Endothelial cell of umbilical vein (primary cell): ENCODE measurements at regions not wholly inside any gene's neighbourhood (a gene's known extent, or its start where the extent isn't known, plus 50 kb on each side); places are given as distances from the start of the nearest gene placed in this dataset.

Source experiments
- BruUV-seq: library from RNA; stranded (reverse); fragments of 400-500 nt; replicated peaks from 2 replicates; lab custom pipeline; 2021; lab: Mats Ljungman, UMichigan
- CTCF ChIA-PET: fragments of 300-600, 350-600 bp; sonication (Branson Sonifier 250); formaldehyde crosslinking; loops from one replicate; lab custom pipeline; 2021; ENCODE audit warnings: antibody characterized with exemption, inconsistent platforms; lab: Charles Lee
- POLR2A ChIA-PET: fragments of 300-600, 350-600 bp; sonication (Branson Sonifier 250); formaldehyde crosslinking; loops from one replicate; lab custom pipeline; 2021; ENCODE audit warnings: antibody characterized with exemption, inconsistent platforms; lab: Charles Lee
- DNase-seq: peaks from one replicate; pipeline ENCODE4 v3.0.0-alpha.2; 2011; ENCODE audit warnings: low read depth, low spot score
- FAIRE-seq: peaks from 2 replicates; lab custom pipeline; 2011; peaks lifted over from hg19 to GRCh38; lab: Jason Lieb, UNC
- H2AFZ ChIP-seq: 2 replicates; pipeline ENCODE4 v1.6.0; 2012; ENCODE audit warnings: low read depth, low read length, control low read depth, inconsistent platforms
- H3K27ac ChIP-seq: 2 replicates; pipeline ENCODE4 v1.5.1; 2011; ENCODE audit warnings: low read depth, mild to moderate bottlenecking, control low read depth, low read length, moderate library complexity; ENCODE audit not compliant: insufficient read depth
- H3K27me3 ChIP-seq, 2 experiments: 2 replicates each; pipeline versions ENCODE4 v1.6.0 to v1.6.1; 2011; ENCODE audit warnings: low read length in 2 of 2, mixed read lengths in 1 of 2; ENCODE audit not compliant: control insufficient read depth in 2 of 2, insufficient read depth in 2 of 2
- H3K36me3 ChIP-seq, 2 experiments: 2 replicates in 1 of 2; 3 replicates in 1 of 2; pipeline ENCODE4 v1.5.1; 2011; ENCODE audit warnings: low read length in 2 of 2, mild to moderate bottlenecking in 1 of 2, moderate library complexity in 1 of 2; ENCODE audit not compliant: control insufficient read depth in 2 of 2, insufficient read depth in 2 of 2; ENCODE audit errors: extremely low read depth in 1 of 2
- H3K4me1 ChIP-seq: 3 replicates; pipeline ENCODE4 v1.5.1; 2011; ENCODE audit warnings: mild to moderate bottlenecking, low read length; ENCODE audit not compliant: control insufficient read depth, insufficient read depth; ENCODE audit errors: extremely low read depth
- H3K4me2 ChIP-seq: 2 replicates; pipeline ENCODE4 v1.6.1; 2011; ENCODE audit warnings: low read length, control low read depth, mixed read lengths; ENCODE audit not compliant: insufficient read depth
- H3K4me3 ChIP-seq, 3 experiments: fragments of 200-600 bp in 1 of 3; sonication (generic), shearing (Covaris generic) in 1 of 3; replicated peaks in 1 of 3; 2 replicates each; pipeline ENCODE4 v1.5.1; 2011 to 2016; ENCODE audit warnings: control low read depth in 3 of 3, low read length in 3 of 3, mild to moderate bottlenecking in 2 of 3, inconsistent platforms in 1 of 3, low read depth in 1 of 3, moderate library complexity in 1 of 3; ENCODE audit not compliant: insufficient read depth in 1 of 3
- H3K79me2 ChIP-seq: 2 replicates; pipeline ENCODE4 v1.6.0; 2012; ENCODE audit warnings: low read length, inconsistent platforms; ENCODE audit not compliant: control insufficient read depth, insufficient read depth
- H3K9ac ChIP-seq: replicated peaks from 2 replicates; pipeline ENCODE3; 2011; ENCODE audit warnings: low read length, control low read depth; ENCODE audit not compliant: insufficient read depth; ENCODE audit errors: extremely low read depth
- H3K9me1 ChIP-seq: replicated peaks from 3 replicates; pipeline ENCODE4 v1.6.0; 2011; ENCODE audit warnings: mild to moderate bottlenecking, low read length; ENCODE audit not compliant: control insufficient read depth, insufficient read depth; ENCODE audit errors: extremely low read depth
- H3K9me3 ChIP-seq: replicated peaks from 2 replicates; pipeline ENCODE4 v1.5.1; 2012; ENCODE audit warnings: low read length, inconsistent platforms; ENCODE audit not compliant: control insufficient read depth, insufficient read depth
- H4K20me1 ChIP-seq: replicated peaks from 2 replicates; pipeline ENCODE3; 2011; ENCODE audit warnings: mild to moderate bottlenecking, low read length; ENCODE audit not compliant: control insufficient read depth, insufficient read depth; ENCODE audit errors: extremely low read depth
- EZH2 ChIP-seq: IDR thresholded peaks from 2 replicates; pipeline ENCODE4 v1.6.1; 2012; ENCODE audit warnings: borderline replicate concordance, low read depth, mild to moderate bottlenecking, moderate library complexity, low read length, inconsistent platforms; ENCODE audit not compliant: severe bottlenecking
- FOS ChIP-seq: IDR thresholded peaks from 2 replicates; pipeline ENCODE4 v1.6.1; 2011; ENCODE audit warnings: mild to moderate bottlenecking, low read length, moderate library complexity, borderline replicate concordance; ENCODE audit not compliant: insufficient read depth
- GATA2 ChIP-seq: IDR thresholded peaks from 2 replicates; pipeline ENCODE4 v1.7.0; 2011; ENCODE audit warnings: low read depth, mild to moderate bottlenecking, moderate library complexity, mixed read lengths, low read length; ENCODE audit not compliant: insufficient read length, insufficient read depth
- JUN ChIP-seq: IDR thresholded peaks from 2 replicates; pipeline ENCODE4 v1.6.1; 2011; ENCODE audit warnings: borderline replicate concordance, low read depth; ENCODE audit not compliant: insufficient read length, insufficient read depth
- MYC ChIP-seq: IDR thresholded peaks from one replicate; pipeline ENCODE4 v1.6.1; 2011; ENCODE audit warnings: mild to moderate bottlenecking, low read depth, low read length
- POLR2A ChIP-seq: IDR thresholded peaks from 2 replicates; pipeline ENCODE4 v1.6.1; 2012; ENCODE audit warnings: low read depth, mild to moderate bottlenecking, control low read depth, low read length
- POLR2AphosphoS5 ChIP-seq: IDR thresholded peaks from 2 replicates; pipeline ENCODE4 v1.6.1; 2012; ENCODE audit warnings: low read depth, mild to moderate bottlenecking, control low read depth, low read length, moderate library complexity; ENCODE audit not compliant: insufficient read depth
- dilution Hi-C: fragments of 300-500 bp; cut with MboI; formaldehyde crosslinking; loops from one replicate; pipeline ENCODE4 v1.15.0; 2019; ENCODE audit warnings: low sequenced_read_pairs; ENCODE audit not compliant: extremely low pct_ligation_motif_present
- intact Hi-C: fragments of 100-400 bp; cut with micrococcal nuclease; formaldehyde crosslinking; loops from one replicate; pipeline ENCODE4 v1.10.0; 2022
- TF ChIP-seq, protein P1 (sequence below): IDR thresholded peaks from 2 replicates; pipeline ENCODE4 v1.6.1; 2011; ENCODE audit not compliant: insufficient read depth, insufficient read length
- TF ChIP-seq, protein P2 (sequence below), 2 donors: IDR thresholded peaks; 1 replicate in 1 of 2; 2 replicates in 1 of 2; pipeline ENCODE4 v1.5.1; 2011; ENCODE audit warnings: low read length in 2 of 2, mild to moderate bottlenecking in 2 of 2, moderate library complexity in 2 of 2, control low read depth in 1 of 2, inconsistent platforms in 1 of 2, low read depth in 1 of 2; ENCODE audit not compliant: insufficient read depth in 1 of 2; ENCODE audit errors: extremely low read depth in 1 of 2

DNA sequence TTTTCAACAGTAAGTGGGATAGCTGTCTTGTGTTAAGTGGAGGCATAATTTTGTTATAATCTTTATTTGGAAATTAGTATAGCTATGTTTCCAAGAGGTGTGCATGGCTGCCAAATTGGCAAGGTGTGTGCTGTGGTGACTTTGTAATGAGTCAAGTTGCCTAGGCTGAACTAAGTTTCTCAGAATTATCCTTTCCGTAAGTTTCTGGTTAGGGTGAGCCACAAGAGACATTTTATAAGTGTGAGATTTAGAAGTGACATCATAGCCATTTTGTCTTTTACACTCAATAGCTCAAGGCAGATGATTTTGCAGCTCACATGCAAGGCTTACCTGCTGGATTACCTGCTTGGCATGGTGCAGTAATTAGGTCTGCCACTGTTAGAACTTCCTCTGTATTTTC, 90.3 kb downstream of the C11orf87 start:
- ChIA-PET CTCF (no interaction called here), POLR2A (no interaction called here)
- Histone ChIP-seq H3K9me1 (no peaks in the 10 kb centered on the region), H4K20me1 (no peaks in the 10 kb centered on the region), H3K9ac (no peak overlapping the region), H3K9me3 (no peaks in the 10 kb centered on the region), H3K36me3 (no peaks in the 10 kb centered on the region), H3K79me2 (no peaks in the 10 kb centered on the region), H3K4me3 (no peak overlapping the region), H3K27me3 (no peaks in the 10 kb centered on the region), H3K4me1 (no peaks in the 10 kb centered on the region), H3K27ac (no peak overlapping the region), H2AFZ (no peak overlapping the region), H3K4me2 (no peak overlapping the region)
- no TSS peak for BruUV-seq
- DNase-seq, result no peak
- intact Hi-C loops (no loop called here), dilution Hi-C loops (no loop called here)
- no peak for FAIRE-seq
- TF ChIP-seq FOS (no peak), JUN (no peak), MYC (no peak), EZH2 (no peak), GATA2 (no peak), POLR2AphosphoS5 (no peak), POLR2A (no peak)
- TF ChIP-seq, protein P1, sequence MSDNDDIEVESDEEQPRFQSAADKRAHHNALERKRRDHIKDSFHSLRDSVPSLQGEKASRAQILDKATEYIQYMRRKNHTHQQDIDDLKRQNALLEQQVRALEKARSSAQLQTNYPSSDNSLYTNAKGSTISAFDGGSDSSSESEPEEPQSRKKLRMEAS, result no peak
- TF ChIP-seq, protein P2, sequence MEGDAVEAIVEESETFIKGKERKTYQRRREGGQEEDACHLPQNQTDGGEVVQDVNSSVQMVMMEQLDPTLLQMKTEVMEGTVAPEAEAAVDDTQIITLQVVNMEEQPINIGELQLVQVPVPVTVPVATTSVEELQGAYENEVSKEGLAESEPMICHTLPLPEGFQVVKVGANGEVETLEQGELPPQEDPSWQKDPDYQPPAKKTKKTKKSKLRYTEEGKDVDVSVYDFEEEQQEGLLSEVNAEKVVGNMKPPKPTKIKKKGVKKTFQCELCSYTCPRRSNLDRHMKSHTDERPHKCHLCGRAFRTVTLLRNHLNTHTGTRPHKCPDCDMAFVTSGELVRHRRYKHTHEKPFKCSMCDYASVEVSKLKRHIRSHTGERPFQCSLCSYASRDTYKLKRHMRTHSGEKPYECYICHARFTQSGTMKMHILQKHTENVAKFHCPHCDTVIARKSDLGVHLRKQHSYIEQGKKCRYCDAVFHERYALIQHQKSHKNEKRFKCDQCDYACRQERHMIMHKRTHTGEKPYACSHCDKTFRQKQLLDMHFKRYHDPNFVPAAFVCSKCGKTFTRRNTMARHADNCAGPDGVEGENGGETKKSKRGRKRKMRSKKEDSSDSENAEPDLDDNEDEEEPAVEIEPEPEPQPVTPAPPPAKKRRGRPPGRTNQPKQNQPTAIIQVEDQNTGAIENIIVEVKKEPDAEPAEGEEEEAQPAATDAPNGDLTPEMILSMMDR (IDR thresholded peaks at IDR 0.05; ENCODE audit: extremely low read depth in 1 of 2, insufficient read depth in 1 of 2, low read depth in 1 of 2, low read length in 2 of 2), result no peak
